SKM-1 (cell line): ENCODE measurements at regions not wholly inside any gene's neighbourhood (a gene's known extent, or its start where the extent isn't known, plus 50 kb on each side); places are given as distances from the start of the nearest gene placed in this dataset.

Experiments used
- DNase-seq: peaks from one replicate; lab custom pipeline; 2025; ENCODE audit not compliant: unreplicated experiment; lab: John Stamatoyannopoulos, UW

DNA sequence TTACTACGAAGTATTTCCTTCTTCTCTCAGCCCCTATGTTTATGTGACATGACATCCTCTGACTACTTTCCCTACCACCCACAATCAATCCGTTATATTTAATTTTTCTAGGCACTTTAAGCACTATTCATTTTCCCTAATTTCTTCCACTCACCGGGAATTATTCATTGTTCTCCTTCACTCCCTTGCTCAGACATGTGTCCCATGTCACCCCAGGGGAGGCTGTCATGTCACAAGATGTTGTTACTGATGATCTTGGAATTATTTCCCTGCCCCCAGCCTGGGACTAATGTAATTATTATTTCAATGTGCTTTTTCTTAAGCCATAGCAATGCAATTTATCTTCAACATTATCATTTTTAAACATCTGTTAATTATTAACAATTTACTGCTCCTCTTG is 317.2 kb downstream of the PHF14 start:
- no peak for DNase-seq

DNA sequence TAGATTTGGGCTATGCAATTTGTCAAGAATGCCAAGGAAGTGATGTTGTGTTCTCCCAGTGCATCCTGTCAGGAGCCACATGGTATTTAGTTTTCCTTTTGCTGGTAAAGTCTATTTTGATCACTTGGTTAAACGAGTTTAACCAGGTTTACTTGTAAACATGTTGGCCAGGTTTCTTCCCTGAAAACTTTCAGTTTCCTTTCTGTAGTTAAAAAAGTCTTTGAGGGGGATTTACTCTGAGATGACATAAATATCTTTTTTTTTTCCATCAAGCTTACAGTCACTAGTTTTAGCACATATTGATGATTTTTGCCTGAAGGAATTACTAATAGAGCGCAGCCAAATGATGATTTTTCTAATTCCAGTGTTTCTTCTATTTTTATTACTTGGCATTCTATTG is 320.5 kb downstream of the PHF14 start:
- DNase-seq = no peak

DNA sequence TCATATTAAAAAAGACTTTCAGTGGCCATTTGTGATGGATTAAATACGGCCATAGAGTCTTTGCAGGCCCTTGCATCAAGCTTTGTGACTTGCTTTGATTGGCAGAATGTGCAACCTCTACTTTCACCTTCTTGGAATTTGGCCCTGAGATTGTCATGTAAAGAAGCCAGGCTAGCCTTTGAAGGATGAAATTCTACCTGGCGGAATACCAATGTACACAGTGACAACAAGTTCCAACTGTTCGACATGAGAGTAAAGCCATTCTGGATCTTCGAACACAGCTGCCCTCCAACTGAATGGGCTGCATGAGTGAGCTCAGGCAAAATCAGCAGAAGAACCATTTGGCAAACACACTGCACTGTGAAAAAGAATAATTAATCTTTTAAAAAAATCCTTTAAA is 321.3 kb downstream of the PHF14 start:
- DNase-seq = no peak

DNA sequence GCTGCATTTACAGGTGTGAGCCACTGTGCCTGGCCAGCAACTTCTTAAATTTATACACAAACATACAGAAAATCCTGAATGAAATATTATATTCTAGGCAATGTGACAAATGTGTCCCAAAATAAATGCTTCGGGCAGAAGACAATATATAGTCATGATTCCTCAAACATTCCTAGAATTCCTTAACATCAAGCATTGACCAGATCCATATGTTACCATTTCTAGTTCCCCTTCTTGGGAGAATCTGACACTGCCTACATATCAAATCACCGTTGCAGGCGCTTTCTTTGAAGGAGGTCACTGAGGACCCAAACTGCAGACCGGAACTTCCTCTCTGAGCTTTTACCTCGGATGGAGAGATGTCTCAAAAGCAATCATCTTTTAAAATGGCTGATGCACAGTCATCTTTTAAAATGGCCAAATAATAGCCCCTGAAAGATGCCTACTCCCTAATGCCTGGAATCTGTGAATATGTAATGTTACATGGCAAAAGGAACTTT is 323.5 kb downstream of the PHF14 start:
- DNase-seq = no peak

DNA sequence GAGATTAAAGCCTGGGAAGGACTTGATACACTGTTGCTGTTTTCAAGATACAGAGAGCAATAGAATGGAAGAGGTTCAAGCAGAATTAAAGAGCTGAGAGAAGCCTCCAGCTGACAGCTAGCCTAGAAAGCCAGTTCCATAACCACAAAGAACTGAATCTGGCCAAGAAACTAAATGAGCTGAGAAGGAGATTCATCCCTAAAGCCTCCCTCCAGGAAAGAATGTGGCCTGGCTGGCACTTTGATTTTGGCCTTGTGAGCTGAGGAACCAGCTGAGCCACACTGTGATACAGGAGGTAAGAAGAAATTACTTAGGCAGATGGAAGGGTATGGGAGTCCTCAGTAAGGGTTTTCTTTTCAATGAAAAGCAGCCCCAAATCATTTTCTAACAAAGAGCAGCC is 324.1 kb downstream of the PHF14 start:
- DNase-seq = no peak

DNA sequence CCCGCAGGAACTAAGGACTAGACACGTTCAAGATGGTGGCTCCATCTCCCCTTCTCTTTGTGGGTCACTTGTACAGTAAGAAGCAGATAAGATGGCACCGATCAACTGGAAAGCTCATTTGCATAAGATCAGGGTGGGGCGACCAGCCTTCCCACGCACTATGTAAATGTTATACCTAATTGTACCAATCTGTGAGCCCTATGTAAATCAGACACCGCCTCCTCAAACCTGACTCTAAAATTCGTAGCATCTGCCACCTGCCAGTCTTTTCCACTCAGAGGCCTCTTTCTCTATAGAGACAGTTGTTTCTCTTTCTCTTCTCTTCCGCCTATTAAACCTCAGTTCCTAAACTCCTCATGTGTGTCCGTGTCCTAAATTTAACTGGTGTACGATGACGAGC is 324.5 kb downstream of the PHF14 start:
- DNase-seq = no peak

DNA sequence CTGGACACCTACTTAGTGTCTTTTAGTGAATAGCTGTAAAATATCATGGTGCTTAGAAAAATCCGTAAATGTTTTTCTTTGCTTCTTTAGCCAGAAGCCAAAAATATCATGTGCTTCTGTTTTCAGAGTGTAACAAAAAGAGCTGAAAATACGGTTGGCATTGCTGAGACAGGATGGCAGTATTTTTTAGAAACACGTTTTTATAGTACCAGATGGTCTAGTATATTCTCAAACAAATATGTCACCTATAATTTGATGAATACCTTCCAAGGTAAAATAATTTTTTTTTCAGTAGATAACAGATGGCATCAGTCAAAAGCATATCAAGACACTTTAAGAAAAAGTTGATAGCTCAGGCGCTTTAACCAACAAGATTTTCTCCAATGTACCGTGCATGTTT is 326.6 kb downstream of the PHF14 start:
- DNase-seq = no peak

DNA sequence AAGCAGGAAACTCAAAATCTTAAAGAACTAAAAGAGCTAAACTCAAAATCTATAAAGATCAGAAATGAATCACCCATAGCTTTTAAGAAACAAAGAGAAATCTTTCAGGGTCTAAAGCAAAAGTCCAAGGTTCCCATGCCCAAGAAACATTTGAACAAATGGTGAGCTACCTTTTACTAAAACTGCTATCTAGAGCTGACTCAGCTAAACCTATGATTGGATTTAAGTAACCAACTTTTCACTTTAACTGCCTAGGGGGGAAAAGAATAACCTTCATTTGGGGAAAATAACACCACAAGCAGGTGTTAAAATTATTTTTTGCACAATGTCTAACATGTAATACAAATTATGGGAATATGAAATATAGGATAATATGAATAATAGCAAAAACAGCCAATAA is 328.4 kb downstream of the PHF14 start:
- DNase-seq = no peak

DNA sequence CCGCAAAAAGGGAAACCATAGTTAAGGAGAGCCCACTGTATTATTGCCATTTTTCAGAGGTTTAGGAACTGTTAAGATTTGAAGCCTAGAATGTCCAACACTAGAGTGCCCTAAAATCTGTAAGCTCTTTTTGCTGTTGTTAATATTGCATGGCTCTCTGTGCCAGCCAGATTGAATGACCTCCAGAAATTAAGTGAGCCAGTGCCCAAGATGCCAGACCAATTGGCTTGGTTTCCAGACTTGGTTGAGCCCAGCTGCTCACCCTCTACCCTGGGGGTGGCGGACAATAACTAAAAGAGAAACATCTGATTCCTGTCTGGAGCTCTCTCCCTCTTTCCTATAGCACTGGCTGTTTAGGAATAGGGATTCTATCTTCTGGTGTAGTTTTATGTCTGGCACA is 340.1 kb downstream of the PHF14 start:
- no peak for DNase-seq

DNA sequence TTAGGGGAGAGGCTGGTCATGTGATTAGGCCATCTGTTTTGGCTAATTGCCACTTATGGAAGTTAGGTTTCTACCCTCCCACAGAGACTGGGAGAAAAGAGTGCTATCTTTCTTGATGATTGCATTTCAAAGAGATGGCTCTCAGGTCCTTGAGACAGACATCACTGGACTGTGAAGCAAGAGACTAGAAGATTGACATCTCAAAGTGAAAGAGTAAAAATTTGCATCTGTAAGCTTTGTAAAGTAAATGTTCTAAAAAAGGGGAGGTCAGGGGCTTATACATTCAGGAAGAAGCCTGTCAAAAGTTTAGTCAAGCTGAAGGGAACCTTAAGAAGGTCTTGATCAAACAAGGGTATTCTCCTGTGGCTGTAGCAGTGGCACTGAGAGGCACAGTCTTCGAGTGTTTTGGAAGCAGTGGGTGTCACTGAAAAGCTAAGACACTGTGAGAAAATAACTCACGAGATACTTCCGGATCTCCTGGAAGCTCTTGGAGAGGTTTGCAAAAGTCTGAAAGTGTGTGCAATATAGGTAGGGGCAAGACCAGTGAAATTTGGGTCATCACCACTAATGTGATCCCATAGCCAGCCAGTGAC is 342.1 kb downstream of the PHF14 start:
- no peak for DNase-seq

DNA sequence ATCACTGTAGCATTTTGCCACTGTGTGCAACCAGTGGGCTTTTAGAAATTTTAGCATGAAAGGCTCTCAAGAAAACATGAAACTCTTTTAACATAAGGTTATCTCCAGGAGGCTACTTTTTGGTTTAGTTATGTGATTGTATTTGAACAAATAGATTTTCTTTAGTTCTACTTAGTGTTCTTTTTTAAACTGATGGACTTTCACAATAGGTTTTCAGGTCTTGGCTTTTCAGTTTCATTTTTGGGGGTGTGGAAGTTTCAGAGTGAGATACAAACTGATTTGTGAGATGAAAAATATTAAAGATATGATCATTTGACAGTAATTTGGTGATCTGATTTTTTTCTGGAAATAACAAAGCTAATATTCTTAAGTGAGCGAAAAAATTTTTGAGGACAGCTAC is 344.1 kb downstream of the PHF14 start:
- DNase-seq = no peak

DNA sequence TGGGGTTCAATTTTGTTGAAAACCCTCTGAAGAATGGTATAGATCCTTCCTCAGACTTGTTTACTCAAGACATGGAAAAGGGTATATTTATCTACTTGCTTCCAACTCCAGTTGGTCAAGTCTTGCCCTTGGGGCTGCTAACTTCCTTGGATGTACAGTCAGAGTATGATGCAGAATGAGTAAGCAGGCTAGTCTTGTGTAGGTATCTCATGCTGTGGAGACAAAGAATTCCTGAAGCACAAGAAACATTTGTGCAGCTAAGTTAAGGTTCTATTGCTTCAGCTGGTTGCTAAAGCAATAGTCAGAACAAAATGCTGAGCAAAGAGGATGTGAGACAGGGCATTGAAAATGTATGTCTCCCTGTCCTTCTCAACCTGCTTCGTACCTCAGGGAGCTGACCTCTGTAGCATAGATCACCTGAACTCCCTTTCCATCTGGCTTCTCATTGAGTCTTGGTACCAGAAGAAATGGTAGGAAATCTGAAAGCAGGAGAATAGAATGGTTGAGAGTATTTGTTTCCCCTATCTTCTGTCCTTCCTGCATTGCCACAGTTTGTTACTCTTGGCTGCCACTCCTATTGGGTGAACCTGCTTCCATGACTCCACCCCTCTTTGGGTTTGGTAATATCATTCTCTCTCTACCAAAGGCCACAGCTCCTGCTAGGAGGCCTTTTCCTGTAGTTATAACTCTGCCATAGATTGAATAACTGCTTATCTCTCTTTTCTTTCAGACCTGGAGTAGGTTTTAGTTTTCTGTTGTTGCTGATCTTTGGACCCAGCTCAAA is 346.0 kb downstream of the PHF14 start:
- DNase-seq = no peak
